CD4-positive, alpha-beta memory T cell (primary cell): ENCODE measurements at regions not wholly inside any gene's neighbourhood (a gene's known extent, or its start where the extent isn't known, plus 50 kb on each side); places are given as distances from the start of the nearest gene placed in this dataset.

Experiments used
- CTCF ChIA-PET: fragments of 350-600 bp; sonication (Branson Sonifier 250); formaldehyde crosslinking; loops from one replicate; lab custom pipeline; 2021; ENCODE audit warnings: inconsistent platforms; ENCODE audit not compliant: partially characterized antibody; lab: Charles Lee
- POLR2A ChIA-PET: fragments of 350-600 bp; sonication (Branson Sonifier 250); formaldehyde crosslinking; loops from one replicate; lab custom pipeline; 2021; ENCODE audit not compliant: partially characterized antibody; lab: Charles Lee
- DNase-seq, 5 donors: peaks; one replicate each; pipeline versions ENCODE4 v3.0.0 to v3.0.0-alpha.2; 2020 to 2022; ENCODE audit warnings: mixed read lengths in 1 of 5
- H3K27ac ChIP-seq: one replicate; pipeline ENCODE4 v1.7.0; 2013; ENCODE audit warnings: low read depth, low read length
- H3K27me3 ChIP-seq: 2 replicates; pipeline ENCODE4 v1.7.0; 2013; ENCODE audit warnings: mild to moderate bottlenecking, low read length, moderate library complexity; ENCODE audit not compliant: insufficient read depth
- H3K36me3 ChIP-seq: 2 replicates; pipeline ENCODE4 v1.7.0; 2013; ENCODE audit warnings: mild to moderate bottlenecking, low read length, moderate library complexity; ENCODE audit not compliant: insufficient read depth
- H3K4me1 ChIP-seq: 2 replicates; pipeline ENCODE4 v1.7.0; 2013; ENCODE audit warnings: mild to moderate bottlenecking, low read length, moderate library complexity; ENCODE audit not compliant: insufficient read depth
- H3K4me3 ChIP-seq, 2 donors: one replicate each; pipeline ENCODE4 v1.7.0; 2013; ENCODE audit warnings: low read length in 2 of 2, mild to moderate bottlenecking in 1 of 2
- H3K9me3 ChIP-seq, 2 donors: one replicate each; pipeline ENCODE4 v1.7.0; 2013; ENCODE audit warnings: low read length in 2 of 2, control low read depth in 1 of 2; ENCODE audit not compliant: control insufficient read depth in 1 of 2
- H3K27ac Mint-ChIP-seq, 7 donors: one replicate each; pipeline ENCODE4 v1.8.0; 2020 to 2021; ENCODE audit warnings: mixed read lengths in 7 of 7, mild to moderate bottlenecking in 6 of 7, inconsistent platforms in 3 of 7, moderate library complexity in 3 of 7
- H3K27me3 Mint-ChIP-seq, 2 donors: one replicate each; pipeline ENCODE4 v1.8.0; 2020 to 2021; ENCODE audit warnings: mixed read lengths in 2 of 2
- H3K36me3 Mint-ChIP-seq, 2 donors: one replicate each; pipeline ENCODE4 v1.8.0; 2020 to 2021; ENCODE audit warnings: mixed read lengths in 2 of 2, inconsistent platforms in 1 of 2, mild to moderate bottlenecking in 1 of 2
- H3K4me1 Mint-ChIP-seq, 4 donors: one replicate each; pipeline ENCODE4 v1.8.0; 2020 to 2021; ENCODE audit warnings: mixed read lengths in 4 of 4, mild to moderate bottlenecking in 1 of 4
- H3K4me3 Mint-ChIP-seq, 8 donors: one replicate each; pipeline ENCODE4 v1.8.0; 2020 to 2021; ENCODE audit warnings: mixed read lengths in 8 of 8, mild to moderate bottlenecking in 7 of 8, moderate library complexity in 6 of 8, inconsistent platforms in 3 of 8
- H3K9me3 Mint-ChIP-seq, 8 donors: one replicate each; pipeline ENCODE4 v1.8.0; 2020 to 2021; ENCODE audit warnings: mixed read lengths in 8 of 8, mild to moderate bottlenecking in 5 of 8, inconsistent platforms in 3 of 8, moderate library complexity in 1 of 8
- intact Hi-C: fragments of 100-400 bp; cut with micrococcal nuclease; formaldehyde crosslinking; loops from one replicate; pipeline ENCODE4 v1.15.1; 2023

DNA sequence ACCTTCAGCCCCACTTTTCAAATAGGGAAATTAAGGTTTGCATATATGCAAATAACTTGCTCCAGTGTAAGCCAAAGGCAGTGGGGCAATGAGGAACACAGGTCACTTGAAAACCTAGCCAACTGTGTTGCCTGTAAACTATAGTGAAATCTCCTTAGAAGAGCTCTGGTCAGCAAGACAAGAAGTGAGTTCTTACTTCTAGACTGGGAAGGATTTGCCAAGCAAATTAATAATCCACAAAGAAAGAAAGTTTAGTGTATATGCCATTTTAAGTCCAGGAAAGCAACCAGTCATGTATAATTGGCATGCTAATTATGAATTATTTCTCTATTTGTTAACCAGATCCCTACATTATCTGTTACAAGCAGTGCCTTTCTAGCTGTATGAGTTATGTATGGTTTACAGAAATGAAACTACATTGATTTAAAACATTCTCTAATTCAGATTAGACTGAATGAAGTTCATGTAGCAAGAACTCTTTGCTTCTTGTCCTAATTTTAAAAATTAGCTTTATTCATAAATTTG, 129.9 kb downstream of the MTX2 start:
- Mint-ChIP-seq H3K36me3 (no peaks in the 10 kb centered on the region), H3K27me3 (peaks cover 1 to 2% of the 10 kb centered on the region in 2 donors), H3K9me3 (peaks cover 0 to 3% (median 0%) of the 10 kb centered on the region in 8 donors), H3K27ac (no peak overlapping the region), H3K4me3 (no peak overlapping the region), H3K4me1 (no peaks in the 10 kb centered on the region)
- no peak overlapping the region for H3K27ac ChIP-seq
- H3K27me3 ChIP-seq = no peaks in the 10 kb centered on the region
- H3K4me3 ChIP-seq = no peak overlapping the region
- H3K9me3 ChIP-seq = no peaks in the 10 kb centered on the region
- DNase-seq = no peak
- no peaks in the 10 kb centered on the region for H3K36me3 ChIP-seq
- no peaks in the 10 kb centered on the region for H3K4me1 ChIP-seq
- intact Hi-C loops = no loop called here
- CTCF ChIA-PET = interaction anchor here (0.5 kb wide), 1 partner anchor 626 kb away, joined by 3 read pairs; no protein-coding TSS in a partner anchor
- POLR2A ChIA-PET = no interaction called here

DNA sequence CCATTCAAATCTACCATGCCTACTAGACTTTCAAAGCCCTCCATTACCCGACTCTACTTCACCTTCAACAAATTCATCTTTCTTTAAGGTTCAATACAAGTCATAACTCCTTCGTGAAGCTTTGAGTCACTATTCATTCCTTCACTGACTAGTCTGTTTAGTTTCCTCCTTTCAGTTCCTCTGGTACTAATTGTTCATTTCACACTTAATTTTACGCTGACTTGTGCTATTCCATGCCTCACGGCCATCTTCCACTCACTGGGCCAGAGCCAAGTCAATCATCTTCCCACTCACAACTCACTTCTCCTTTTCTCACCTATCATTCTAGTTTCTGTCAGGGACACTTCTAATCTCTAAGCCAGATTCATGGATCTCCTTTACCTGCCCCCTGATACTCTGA, 136.2 kb downstream of the MTX2 start:
- CTCF ChIA-PET = no interaction called here
- H3K4me1 Mint-ChIP-seq = no peaks in the 10 kb centered on the region
- H3K36me3 Mint-ChIP-seq = no peaks in the 10 kb centered on the region
- intact Hi-C loops = no loop called here
- no peak overlapping the region for H3K27ac ChIP-seq
- no peaks in the 10 kb centered on the region for H3K27me3 ChIP-seq
- no peak overlapping the region for H3K4me3 ChIP-seq
- no peak overlapping the region for H3K27ac Mint-ChIP-seq
- H3K36me3 ChIP-seq = no peaks in the 10 kb centered on the region
- POLR2A ChIA-PET = no interaction called here
- peaks cover 3 to 7% of the 10 kb centered on the region in 2 donors for H3K27me3 Mint-ChIP-seq
- no peak for DNase-seq
- H3K9me3 Mint-ChIP-seq = peaks cover 0 to 5% (median 0%) of the 10 kb centered on the region in 8 donors
- H3K4me1 ChIP-seq = no peaks in the 10 kb centered on the region
- H3K9me3 ChIP-seq = no peaks in the 10 kb centered on the region
- H3K4me3 Mint-ChIP-seq = no peak overlapping the region

DNA sequence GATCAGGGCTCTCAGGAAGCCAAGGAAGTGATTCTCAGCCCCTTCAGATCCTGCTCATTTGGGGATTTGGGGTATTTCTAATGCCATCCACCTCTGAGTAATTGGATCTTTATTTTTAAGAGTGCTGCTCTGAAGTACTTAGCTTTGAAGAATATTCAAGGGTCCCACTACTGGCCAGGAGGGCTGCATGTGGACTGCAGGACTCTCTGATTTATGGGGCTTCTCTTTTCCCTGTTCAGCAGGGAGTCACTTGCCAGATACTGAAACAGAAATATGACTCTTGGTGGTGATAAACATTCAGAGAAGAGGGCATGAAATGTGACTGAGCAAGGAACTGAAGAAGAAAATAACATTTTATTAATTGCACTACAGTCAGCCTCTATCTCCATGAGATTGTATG, 138.5 kb downstream of the MTX2 start:
- Histone ChIP-seq H3K4me1 (no peaks in the 10 kb centered on the region), H3K4me3 (no peak overlapping the region), H3K27ac (no peak overlapping the region), H3K27me3 (no peaks in the 10 kb centered on the region), H3K36me3 (no peaks in the 10 kb centered on the region), H3K9me3 (no peaks in the 10 kb centered on the region)
- CTCF ChIA-PET = no interaction called here
- DNase-seq = no peak
- peaks cover 10 to 12% of the 10 kb centered on the region in 2 donors for H3K27me3 Mint-ChIP-seq
- peaks cover 0 to 7% (median 0%) of the 10 kb centered on the region in 8 donors for H3K9me3 Mint-ChIP-seq
- no peaks in the 10 kb centered on the region for H3K4me1 Mint-ChIP-seq
- POLR2A ChIA-PET = no interaction called here
- intact Hi-C loops = no loop called here
- H3K27ac Mint-ChIP-seq = no peak overlapping the region
- no peak overlapping the region for H3K4me3 Mint-ChIP-seq
- no peaks in the 10 kb centered on the region for H3K36me3 Mint-ChIP-seq

DNA sequence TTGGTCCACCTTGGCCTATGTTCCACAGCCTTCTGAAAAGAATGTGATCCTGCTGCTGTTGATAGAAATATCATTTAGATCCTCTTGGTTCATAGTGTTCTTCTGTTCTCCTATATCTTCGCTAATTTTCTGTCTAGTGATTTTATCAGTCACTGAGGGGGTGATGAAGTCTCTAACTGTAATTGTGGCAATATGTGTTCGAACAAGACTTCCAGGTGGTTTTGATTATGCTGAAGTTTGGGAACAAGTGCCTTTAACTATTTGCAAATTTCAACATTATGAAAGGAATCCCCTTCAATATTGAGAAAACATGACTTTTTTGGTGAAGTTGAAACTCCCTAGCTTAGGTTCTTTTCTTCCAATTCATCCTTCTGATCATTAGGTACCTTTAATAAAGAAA, 140.4 kb downstream of the MTX2 start:
- Mint-ChIP-seq H3K27me3 (peaks cover 21% of the 10 kb centered on the region in 2 donors), H3K9me3 (peaks cover 0 to 5% (median 0%) of the 10 kb centered on the region in 8 donors), H3K27ac (no peak overlapping the region), H3K4me1 (no peaks in the 10 kb centered on the region), H3K4me3 (no peak overlapping the region), H3K36me3 (no peaks in the 10 kb centered on the region)
- DNase-seq = no peak
- intact Hi-C loops = no loop called here
- Histone ChIP-seq H3K4me3 (no peak overlapping the region), H3K9me3 (no peaks in the 10 kb centered on the region), H3K36me3 (no peaks in the 10 kb centered on the region), H3K27ac (no peak overlapping the region), H3K27me3 (no peaks in the 10 kb centered on the region), H3K4me1 (no peaks in the 10 kb centered on the region)
- ChIA-PET POLR2A (no interaction called here), CTCF (no interaction called here)

DNA sequence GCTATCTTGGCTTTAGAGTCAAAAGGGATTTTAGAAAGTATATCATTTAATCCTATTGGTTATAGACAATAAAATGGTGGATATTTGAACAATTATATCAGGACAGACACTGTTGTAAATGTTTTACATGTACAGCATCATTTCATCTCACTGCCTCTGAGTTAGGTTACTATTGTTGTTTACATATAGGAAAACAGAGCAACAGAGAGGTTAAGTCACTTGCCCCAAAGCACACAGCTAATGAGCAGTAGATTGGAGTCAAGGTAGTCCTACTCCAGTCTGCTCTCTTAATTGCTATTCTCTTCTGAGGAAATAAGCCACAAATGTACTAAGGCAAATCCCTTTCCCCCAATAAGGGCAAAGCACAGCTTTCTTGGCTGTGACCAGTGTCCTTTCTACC, 142.9 kb downstream of the MTX2 start:
- intact Hi-C loops = no loop called here

DNA sequence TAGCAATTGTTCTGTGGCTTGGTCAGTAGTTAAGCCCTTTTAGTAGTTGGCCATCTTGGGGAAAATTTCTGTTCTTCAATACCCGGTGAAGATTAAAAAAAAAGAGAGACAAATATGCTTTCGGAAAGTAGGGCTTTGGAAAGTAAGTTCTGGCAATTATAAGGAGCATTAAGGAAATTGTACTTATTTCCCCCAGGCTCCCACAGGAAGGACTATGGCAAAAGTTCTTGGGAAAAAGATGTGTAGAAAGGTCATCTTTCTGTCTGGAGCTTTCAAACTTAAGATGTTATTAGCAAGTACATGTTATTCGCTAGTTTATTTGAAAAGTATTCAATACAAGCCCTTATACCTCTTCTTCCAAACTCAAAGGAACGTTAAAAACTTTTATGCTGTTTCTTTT, 144.5 kb downstream of the MTX2 start:
- H3K36me3 Mint-ChIP-seq = no peaks in the 10 kb centered on the region
- peaks cover 24 to 36% of the 10 kb centered on the region in 2 donors for H3K27me3 Mint-ChIP-seq

More for the DNA sequence above, 142.9 kb downstream of the MTX2 start:
- CTCF ChIA-PET = no interaction called here
- Mint-ChIP-seq H3K4me3 (no peak overlapping the region), H3K9me3 (peaks cover 0 to 2% (median 0%) of the 10 kb centered on the region in 8 donors), H3K27me3 (peaks cover 23 to 30% of the 10 kb centered on the region in 2 donors), H3K27ac (no peak overlapping the region), H3K4me1 (no peaks in the 10 kb centered on the region), H3K36me3 (no peaks in the 10 kb centered on the region)
- Histone ChIP-seq H3K27ac (no peak overlapping the region), H3K36me3 (no peaks in the 10 kb centered on the region), H3K4me3 (no peak overlapping the region), H3K27me3 (no peaks in the 10 kb centered on the region), H3K9me3 (no peaks in the 10 kb centered on the region), H3K4me1 (no peaks in the 10 kb centered on the region)
- no peak for DNase-seq
- POLR2A ChIA-PET = no interaction called here

DNA sequence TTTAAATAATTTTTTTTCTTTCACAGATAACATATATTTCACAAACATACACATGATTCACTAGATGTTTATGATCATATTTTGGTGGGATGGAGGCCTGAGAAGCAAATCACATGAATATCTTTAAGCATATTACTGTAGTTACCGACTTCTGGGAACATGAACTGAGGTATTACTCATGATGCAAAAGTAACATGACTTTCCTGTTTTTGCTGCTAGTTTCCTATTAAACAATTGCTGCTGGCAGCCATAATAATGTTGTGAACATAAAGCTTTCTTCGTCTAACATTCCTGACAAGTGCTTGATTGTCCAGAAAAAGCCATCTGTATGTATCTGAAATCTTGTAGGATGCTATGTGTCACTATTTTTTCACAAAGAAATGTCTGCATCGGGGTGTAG, 145.4 kb downstream of the MTX2 start:
- Mint-ChIP-seq H3K36me3 (no peaks in the 10 kb centered on the region), H3K27ac (no peak overlapping the region), H3K9me3 (peaks cover 0 to 2% (median 0%) of the 10 kb centered on the region in 8 donors), H3K4me3 (no peak overlapping the region), H3K27me3 (peaks cover 23 to 33% of the 10 kb centered on the region in 2 donors), H3K4me1 (no peaks in the 10 kb centered on the region)
- ChIA-PET POLR2A (no interaction called here), CTCF (no interaction called here)
- no peaks in the 10 kb centered on the region for H3K36me3 ChIP-seq
- H3K4me1 ChIP-seq = no peaks in the 10 kb centered on the region
- intact Hi-C loops = no loop called here
- DNase-seq = no peak
- H3K27ac ChIP-seq = no peak overlapping the region
- no peaks in the 10 kb centered on the region for H3K27me3 ChIP-seq
- H3K4me3 ChIP-seq = no peak overlapping the region
- no peaks in the 10 kb centered on the region for H3K9me3 ChIP-seq

More for the DNA sequence above, 144.5 kb downstream of the MTX2 start:
- ChIA-PET CTCF (no interaction called here), POLR2A (no interaction called here)
- DNase-seq = no peak
- H3K36me3 ChIP-seq = no peaks in the 10 kb centered on the region
- no peak overlapping the region for H3K4me3 Mint-ChIP-seq
- H3K4me3 ChIP-seq = no peak overlapping the region
- H3K4me1 ChIP-seq = no peaks in the 10 kb centered on the region
- H3K9me3 ChIP-seq = no peaks in the 10 kb centered on the region
- peaks cover 0 to 2% (median 0%) of the 10 kb centered on the region in 8 donors for H3K9me3 Mint-ChIP-seq
- no peak overlapping the region for H3K27ac ChIP-seq
- intact Hi-C loops = no loop called here
- no peaks in the 10 kb centered on the region for H3K4me1 Mint-ChIP-seq
- no peak overlapping the region for H3K27ac Mint-ChIP-seq
- H3K27me3 ChIP-seq = no peaks in the 10 kb centered on the region
